KMS-11 (cell line): ENCODE measurements at regions not wholly inside any gene's neighbourhood (a gene's known extent, or its start where the extent isn't known, plus 50 kb on each side); places are given as distances from the start of the nearest gene placed in this dataset.

Source experiments
- H2AFZ ChIP-seq: fragments of 200-600 bp; sonication (generic); 2 replicates; pipeline ENCODE4 v1.6.1; 2016; ENCODE audit warnings: antibody characterized with exemption, mixed run types, low read depth
- H3K27ac ChIP-seq: fragments of 200-600 bp; sonication (generic); 2 replicates; pipeline ENCODE4 v1.6.1; 2016; ENCODE audit warnings: mild to moderate bottlenecking, mixed run types
- H3K27me3 ChIP-seq: fragments of 200-600 bp; sonication (generic); 2 replicates; pipeline ENCODE4 v1.6.1; 2017; ENCODE audit warnings: mild to moderate bottlenecking, low read depth, mixed run types, moderate library complexity; ENCODE audit not compliant: insufficient read depth
- H3K36me3 ChIP-seq: fragments of 200-600 bp; sonication (generic); 2 replicates; pipeline ENCODE4 v1.6.1; 2017; ENCODE audit warnings: mild to moderate bottlenecking, mixed run types; ENCODE audit not compliant: insufficient read depth
- H3K4me1 ChIP-seq: fragments of 200-600 bp; sonication (generic); 2 replicates; pipeline ENCODE4 v1.6.1; 2016; ENCODE audit warnings: mild to moderate bottlenecking, low read depth, mixed run types; ENCODE audit not compliant: poor library complexity, severe bottlenecking
- H3K4me2 ChIP-seq: fragments of 200-600 bp; sonication (generic); 2 replicates; pipeline ENCODE4 v1.7.0; 2016; ENCODE audit warnings: mild to moderate bottlenecking, mixed run types
- H3K4me3 ChIP-seq: fragments of 200-600 bp; sonication (generic); IDR thresholded peaks from 2 replicates; pipeline ENCODE4 v1.6.1; 2017; ENCODE audit warnings: low read depth, low read length, mixed read lengths; ENCODE audit not compliant: insufficient read depth
- H3K79me2 ChIP-seq: fragments of 200-600 bp; sonication (generic); 2 replicates; pipeline ENCODE4 v1.6.1; 2016; ENCODE audit warnings: low read depth, mixed run types; ENCODE audit not compliant: insufficient read depth
- H3K9ac ChIP-seq: fragments of 200-600 bp; sonication (generic); 2 replicates; pipeline ENCODE4 v1.6.1; 2016; ENCODE audit warnings: mild to moderate bottlenecking, mixed run types
- H4K20me1 ChIP-seq: fragments of 200-600 bp; sonication (generic); 2 replicates; pipeline ENCODE4 v1.6.1; 2016; ENCODE audit warnings: mild to moderate bottlenecking, mixed run types; ENCODE audit not compliant: insufficient read depth
- TF ChIP-seq, protein P1 (sequence below): fragments of 200-600 bp; sonication (generic); conservative IDR thresholded peaks from 2 replicates; pipeline ENCODE4 v1.6.1; 2017; ENCODE audit warnings: low read depth, mild to moderate bottlenecking, antibody characterized with exemption, low read length, moderate library complexity, mixed read lengths

DNA sequence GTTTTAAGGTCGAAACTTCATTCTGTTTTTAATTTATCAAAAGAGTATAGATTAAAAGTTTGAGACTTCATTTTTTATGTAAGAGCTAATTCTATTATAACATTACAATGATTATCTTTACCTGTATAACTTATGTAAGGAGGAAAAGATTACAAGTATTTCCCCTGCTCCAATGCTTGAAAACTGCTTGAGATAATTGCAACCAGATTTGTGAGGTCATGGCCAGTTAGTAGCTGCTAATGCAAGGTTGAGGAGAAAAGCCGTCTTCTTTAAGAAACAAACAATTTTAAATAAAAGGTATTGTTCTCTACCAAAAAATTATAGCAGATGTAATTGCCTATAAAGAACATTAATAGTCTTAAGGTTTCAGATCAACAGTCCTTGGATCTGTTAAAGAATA is 208.3 kb upstream of the UBE2E2 start:
- TF ChIP-seq, protein P1, sequence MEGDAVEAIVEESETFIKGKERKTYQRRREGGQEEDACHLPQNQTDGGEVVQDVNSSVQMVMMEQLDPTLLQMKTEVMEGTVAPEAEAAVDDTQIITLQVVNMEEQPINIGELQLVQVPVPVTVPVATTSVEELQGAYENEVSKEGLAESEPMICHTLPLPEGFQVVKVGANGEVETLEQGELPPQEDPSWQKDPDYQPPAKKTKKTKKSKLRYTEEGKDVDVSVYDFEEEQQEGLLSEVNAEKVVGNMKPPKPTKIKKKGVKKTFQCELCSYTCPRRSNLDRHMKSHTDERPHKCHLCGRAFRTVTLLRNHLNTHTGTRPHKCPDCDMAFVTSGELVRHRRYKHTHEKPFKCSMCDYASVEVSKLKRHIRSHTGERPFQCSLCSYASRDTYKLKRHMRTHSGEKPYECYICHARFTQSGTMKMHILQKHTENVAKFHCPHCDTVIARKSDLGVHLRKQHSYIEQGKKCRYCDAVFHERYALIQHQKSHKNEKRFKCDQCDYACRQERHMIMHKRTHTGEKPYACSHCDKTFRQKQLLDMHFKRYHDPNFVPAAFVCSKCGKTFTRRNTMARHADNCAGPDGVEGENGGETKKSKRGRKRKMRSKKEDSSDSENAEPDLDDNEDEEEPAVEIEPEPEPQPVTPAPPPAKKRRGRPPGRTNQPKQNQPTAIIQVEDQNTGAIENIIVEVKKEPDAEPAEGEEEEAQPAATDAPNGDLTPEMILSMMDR: no peak
- Histone ChIP-seq H3K4me3 (no peak overlapping the region), H3K4me2 (no peak overlapping the region), H3K36me3 (no peaks in the 10 kb centered on the region), H3K27me3 (no peaks in the 10 kb centered on the region), H2AFZ (no peak overlapping the region), H3K9ac (no peak overlapping the region), H3K79me2 (no peaks in the 10 kb centered on the region), H3K4me1 (no peaks in the 10 kb centered on the region), H4K20me1 (no peaks in the 10 kb centered on the region), H3K27ac (no peak overlapping the region)

DNA sequence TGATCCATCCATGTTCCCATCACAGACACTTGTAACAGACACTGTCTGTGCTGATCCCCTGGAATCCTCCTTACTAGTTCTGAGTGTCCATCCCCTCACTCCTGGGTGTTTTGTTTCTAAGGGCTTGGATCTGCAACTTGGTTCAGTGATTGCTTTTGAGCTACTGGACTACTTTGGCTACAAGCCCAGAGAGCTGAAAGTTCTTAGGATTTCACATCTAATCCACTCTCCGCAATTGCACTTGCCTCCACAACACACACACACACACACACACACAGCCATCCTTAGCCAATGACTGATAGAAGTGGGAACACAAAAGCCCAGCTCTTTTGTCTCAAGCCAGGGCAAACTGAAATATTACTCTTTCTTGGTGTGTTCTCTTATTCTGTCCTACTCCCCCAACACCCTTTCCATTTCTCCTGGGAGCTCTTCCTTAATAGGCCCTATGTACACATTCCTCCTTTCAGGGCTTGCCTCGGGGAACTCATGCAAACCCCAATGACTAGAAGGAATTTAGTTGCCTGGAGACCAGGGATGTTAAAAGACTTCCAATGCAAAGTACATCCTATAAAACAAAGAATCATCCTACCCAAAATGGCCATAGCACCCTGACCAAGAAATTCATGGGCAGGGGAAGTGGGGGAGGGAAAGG is 206.1 kb upstream of the UBE2E2 start:
- H2AFZ ChIP-seq: no peak overlapping the region
- no peak overlapping the region for H3K4me2 ChIP-seq
- H3K27me3 ChIP-seq: no peaks in the 10 kb centered on the region
- H3K27ac ChIP-seq: no peak overlapping the region
- TF ChIP-seq, protein P1: no peak
- H4K20me1 ChIP-seq: no peaks in the 10 kb centered on the region
- no peaks in the 10 kb centered on the region for H3K36me3 ChIP-seq
- no peak overlapping the region for H3K4me3 ChIP-seq
- no peaks in the 10 kb centered on the region for H3K79me2 ChIP-seq
- no peak overlapping the region for H3K9ac ChIP-seq
- no peaks in the 10 kb centered on the region for H3K4me1 ChIP-seq

DNA sequence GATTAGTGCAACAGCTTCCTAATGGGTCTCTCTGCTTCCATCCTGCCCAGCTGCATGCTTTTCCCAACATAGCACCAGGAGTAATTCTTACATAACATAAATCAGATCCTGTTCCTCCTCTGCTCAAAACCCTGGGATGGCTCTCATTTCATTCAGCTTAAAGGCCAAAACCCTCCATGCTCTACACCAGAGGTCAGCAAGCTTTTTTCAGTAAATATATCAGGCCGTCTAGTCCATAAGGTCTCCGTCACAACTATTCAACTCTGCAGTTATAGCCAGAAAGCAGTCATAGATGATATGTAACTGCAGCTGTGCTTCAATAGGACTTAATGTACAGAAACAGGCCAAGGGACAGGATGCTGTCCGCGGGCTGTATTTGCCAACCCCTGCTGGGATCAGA is 202.8 kb upstream of the UBE2E2 start:
- Histone ChIP-seq H3K27ac (no peak overlapping the region), H3K4me3 (no peak overlapping the region), H3K4me1 (no peaks in the 10 kb centered on the region), H3K9ac (no peak overlapping the region), H3K4me2 (no peak overlapping the region), H4K20me1 (no peaks in the 10 kb centered on the region), H3K27me3 (no peaks in the 10 kb centered on the region), H3K79me2 (no peaks in the 10 kb centered on the region), H3K36me3 (no peaks in the 10 kb centered on the region), H2AFZ (no peak overlapping the region)
- TF ChIP-seq, protein P1: no peak

DNA sequence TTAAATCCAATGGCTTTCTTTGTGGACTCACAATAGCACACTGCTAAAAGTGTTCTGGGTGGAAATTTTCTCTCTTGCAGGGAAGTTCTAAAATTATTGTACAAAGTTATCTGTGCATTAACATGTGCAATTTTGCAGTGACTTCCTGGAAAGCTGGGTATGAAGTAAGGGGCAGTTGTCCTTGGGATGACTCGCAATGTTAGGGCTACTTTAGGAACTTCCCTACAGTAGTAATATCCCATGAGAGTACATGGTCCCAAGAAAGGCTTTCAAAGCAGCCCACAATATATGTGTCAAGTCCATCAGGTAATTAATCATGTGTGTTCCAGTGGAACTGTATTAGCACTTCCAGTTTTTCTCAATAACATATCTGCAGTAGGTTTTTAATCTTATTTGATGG is 201.0 kb upstream of the UBE2E2 start:
- no peaks in the 10 kb centered on the region for H4K20me1 ChIP-seq
- H3K36me3 ChIP-seq: no peaks in the 10 kb centered on the region
- no peak overlapping the region for H3K4me2 ChIP-seq
- no peaks in the 10 kb centered on the region for H3K27me3 ChIP-seq
- H3K27ac ChIP-seq: no peak overlapping the region
- H3K9ac ChIP-seq: no peak overlapping the region
- TF ChIP-seq, protein P1: no peak
- no peaks in the 10 kb centered on the region for H3K79me2 ChIP-seq
- no peak overlapping the region for H3K4me3 ChIP-seq
- no peak overlapping the region for H2AFZ ChIP-seq
- H3K4me1 ChIP-seq: no peaks in the 10 kb centered on the region
